ENCODE measurements at regions not wholly inside any gene's neighbourhood (a gene's known extent, or its start where the extent isn't known, plus 50 kb on each side); places are given as distances from the start of the nearest gene placed in this dataset.

DNA sequence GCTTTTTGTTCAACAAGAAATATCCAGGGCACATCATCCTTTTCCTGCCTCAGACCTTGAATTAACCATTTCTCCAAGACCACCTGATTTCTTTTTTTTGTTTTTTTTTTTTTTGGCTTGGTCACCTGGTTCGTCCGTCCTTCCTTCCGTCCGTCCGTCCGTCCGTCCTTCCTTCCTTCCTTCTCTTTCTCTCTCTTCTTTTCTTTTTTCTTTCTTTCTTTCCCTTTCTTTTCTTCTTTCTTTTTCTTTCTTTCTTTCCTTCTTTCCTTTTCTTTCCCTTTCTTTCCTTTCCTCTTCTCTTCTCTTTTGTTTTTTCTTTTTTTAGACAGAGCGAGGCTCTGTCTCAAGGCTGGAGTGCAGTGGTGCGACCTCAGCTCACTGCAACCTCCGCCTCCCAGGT is 80.7 kb downstream of the TET3 start:
- no peak for DNase-seq (ENCODE audit: low spot score)

- DNase-seq (ENCODE audit: low spot score): no peak
Observed at GRCh38 chr2:74066491-74067203, 81.1 kb downstream of the BOLA3 start.

DNA sequence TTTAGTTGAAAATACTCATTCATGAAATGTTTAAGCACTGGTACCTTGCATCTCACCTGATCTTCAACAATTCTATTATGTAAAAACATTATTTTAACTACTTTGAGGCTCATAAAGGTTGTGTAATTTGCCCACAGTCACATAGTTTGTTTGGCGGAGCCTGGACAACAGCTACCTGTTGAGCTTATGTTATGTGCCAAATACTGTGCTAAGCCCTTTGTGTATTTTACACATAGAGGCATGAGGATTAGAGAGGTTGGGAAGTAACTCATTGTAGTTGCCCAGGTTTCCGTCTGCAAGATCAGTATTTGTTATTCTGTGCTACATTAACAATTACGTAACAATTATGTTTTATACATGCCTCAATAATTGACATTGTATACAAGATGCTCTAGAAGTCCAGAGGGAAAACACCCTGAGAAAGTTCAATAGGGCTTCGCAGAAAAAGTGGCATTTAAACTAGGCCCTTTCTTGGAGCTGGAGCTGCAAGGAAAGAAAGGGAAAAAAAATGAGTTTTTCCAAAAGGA is 80.4 kb downstream of the BOLA3 start:
- DNase-seq (ENCODE audit: low spot score): no peak

GRCh38 chr2:74070991-74071390 is 76.7 kb downstream of the BOLA3 start:
- no peak for DNase-seq (ENCODE audit: low spot score)

GRCh38 chr2:74071426-74071825 is 76.3 kb downstream of the BOLA3 start:
- DNase-seq (ENCODE audit: low spot score): no peak

DNA sequence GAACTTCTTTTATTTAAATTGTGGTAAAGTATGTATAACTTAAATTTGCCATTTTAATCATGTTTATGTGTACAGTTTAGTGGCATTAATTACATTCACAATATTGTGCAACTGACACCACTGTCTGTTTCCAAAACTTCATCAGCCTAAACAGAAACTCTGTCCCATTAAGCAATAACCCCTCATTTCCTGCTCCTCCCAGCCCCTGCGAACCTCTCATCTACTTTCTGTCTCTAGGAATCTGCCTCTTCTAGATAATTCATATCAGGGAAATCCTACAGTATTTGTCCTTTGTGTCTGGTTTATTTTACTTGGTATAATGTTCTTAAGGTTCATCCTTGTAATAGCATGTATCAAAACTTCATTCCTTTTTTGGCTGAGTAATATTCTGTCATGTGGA is 75.1 kb downstream of the BOLA3 start:
- no peak for DNase-seq (ENCODE audit: low spot score)

GRCh38 chr2:74074487-74074886 is 73.2 kb downstream of the BOLA3 start:
- no peak for DNase-seq (ENCODE audit: low spot score)

- DNase-seq (ENCODE audit: low spot score): no peak
Observed at GRCh38 chr2:74076074-74076470, 71.6 kb downstream of the BOLA3 start.

DNA sequence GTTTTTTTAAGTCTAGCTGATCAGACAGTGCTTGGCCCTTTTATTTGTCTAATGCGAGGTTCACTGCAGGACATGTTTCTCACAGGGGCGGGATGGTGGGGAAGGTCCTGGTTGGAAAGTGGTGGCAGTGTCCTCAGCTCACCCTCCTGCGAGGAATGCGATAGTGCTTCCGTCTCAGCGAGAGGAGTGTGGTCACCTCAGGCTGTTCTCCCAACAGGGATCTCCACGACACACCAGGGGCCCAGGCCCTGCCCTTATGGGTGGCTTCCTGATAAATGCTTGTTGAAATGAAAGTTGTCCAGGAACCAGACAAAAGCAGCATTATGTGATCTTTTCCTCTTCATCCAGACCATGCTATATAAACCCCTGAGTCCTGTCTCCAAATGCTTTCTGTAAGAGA is 70.1 kb downstream of the BOLA3 start:
- no peak for DNase-seq (ENCODE audit: low spot score)

DNA sequence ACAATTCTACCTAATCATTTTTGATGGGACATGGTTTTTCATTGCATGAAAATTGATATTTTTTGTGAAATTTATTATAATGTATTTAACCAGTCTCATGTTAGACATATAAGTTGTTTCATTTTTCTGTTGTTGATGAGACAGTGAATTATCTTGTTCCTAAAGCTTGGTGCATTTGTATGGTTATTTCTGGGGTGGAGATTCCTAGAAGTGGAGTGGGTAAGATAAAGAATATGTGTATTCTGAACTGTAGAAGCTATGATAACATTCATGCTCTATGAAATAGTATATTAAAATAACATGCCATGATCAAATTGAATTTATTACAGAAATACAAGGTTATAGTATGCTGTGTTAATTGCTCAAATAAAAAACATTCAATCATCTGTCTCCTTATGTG is 69.2 kb downstream of the BOLA3 start:
- no peak for DNase-seq (ENCODE audit: low spot score)

- peak; percentile 61 for DNase-seq (ENCODE audit: low spot score)
Observed at GRCh38 chr2:74079522-74080341, 68.0 kb downstream of the BOLA3 start.

DNA sequence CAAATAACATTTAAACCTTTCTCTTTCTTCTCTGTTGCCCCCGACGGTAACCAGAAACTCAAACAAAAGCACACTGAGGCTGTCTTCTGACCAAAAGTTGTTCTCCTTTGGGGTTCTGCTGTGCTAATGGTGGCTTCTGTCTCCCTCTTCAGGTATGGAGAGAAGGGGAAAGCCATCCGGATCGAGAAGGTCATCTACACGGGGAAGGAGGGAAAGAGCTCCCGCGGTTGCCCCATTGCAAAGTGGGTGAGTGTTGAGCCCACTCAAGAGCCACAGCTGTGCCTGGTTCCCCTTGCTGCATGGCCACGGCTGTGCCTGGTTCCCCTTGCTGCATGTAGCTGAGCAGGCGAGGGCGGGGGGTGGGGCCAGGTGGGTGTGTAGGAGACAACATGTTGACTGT is 67.4 kb downstream of the BOLA3 start:
- no peak for DNase-seq (ENCODE audit: low spot score)

GRCh38 chr2:74081030-74081762 is 66.5 kb downstream of the BOLA3 start:
- DNase-seq (ENCODE audit: low spot score): peak; percentile 43

- no peak for DNase-seq (ENCODE audit: low spot score)
Observed at GRCh38 chr2:74081763-74082110, 66.0 kb downstream of the BOLA3 start.

DNA sequence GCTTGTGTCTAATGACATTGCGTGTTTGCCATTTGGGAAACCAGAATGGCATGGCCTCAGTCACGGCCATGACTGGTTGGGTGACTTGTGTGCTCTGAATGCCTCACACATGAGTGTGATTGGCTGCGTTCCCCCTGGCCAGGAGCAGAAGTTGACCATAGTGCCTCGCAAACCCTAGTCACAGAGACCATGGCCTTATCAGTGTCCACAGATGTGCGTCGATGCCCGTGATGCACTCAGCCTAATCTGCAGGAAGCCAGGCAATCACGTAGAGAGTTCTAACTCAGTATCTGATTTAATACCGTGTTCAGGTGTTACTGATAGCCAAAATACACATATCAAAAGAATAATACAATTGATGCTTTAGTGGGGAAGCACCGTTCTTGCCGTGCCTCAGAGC is 64.0 kb downstream of the BOLA3 start:
- no peak for DNase-seq (ENCODE audit: low spot score)

Measured in AG08396 (cell line).